ENCODE measurements at regions not wholly inside any gene's neighbourhood (a gene's known extent, or its start where the extent isn't known, plus 50 kb on each side); places are given as distances from the start of the nearest gene placed in this dataset.

DNA sequence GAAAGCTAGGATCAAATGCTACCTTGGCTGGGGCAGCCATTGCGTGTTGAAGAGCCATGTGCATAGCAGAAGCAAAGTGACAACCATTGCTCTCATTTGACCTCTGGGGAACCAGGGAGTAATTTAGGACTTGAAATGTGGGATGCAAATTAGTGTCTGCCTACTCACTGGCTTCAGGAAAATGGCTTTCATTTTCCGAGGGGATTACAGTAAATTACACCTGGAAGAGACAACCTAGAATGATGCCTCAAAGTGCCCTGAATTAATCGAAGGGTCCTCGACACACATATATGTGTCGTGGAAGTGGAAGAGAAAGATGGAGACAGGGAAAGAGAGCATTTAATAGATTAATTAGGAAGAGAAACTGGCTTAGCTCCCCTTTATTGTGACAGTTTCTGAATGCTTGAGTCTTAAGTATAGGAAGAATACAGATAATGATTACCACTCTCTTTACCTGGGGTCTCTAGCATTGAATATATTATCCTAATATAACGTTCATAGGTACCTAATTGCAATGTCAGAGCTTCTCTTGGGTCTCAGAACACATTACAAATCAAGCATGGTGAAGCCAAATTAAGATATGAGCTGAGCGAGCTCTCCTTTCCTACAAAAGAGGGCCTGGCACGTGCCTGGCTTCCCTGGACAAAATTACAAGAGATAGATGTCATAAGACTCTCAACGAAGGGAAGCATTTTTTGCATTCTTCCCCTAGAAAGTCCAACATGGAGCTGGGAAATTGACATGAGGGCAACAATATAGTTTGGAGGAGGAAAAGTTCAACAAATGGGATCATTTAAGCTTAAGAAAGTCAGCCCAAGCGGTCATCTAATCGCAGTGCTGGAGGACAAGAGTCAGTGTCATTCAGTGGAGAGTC lies 59.5 kb downstream of the MYCN start:
- Histone ChIP-seq H3K27me3 (ENCODE audit: insufficient read depth, low read length, poor library complexity, severe bottlenecking) (no peaks in the 10 kb centered on the region), H3K79me2 (ENCODE audit: insufficient read depth, low read length) (no peaks in the 10 kb centered on the region), H3F3A (ENCODE audit: low read depth) (no peaks in the 10 kb centered on the region), H4K20me1 (ENCODE audit: insufficient read depth, low read length, poor library complexity, severe bottlenecking) (no peaks in the 10 kb centered on the region), H3K4me3 (ENCODE audit: low read length, poor library complexity, severe bottlenecking) (no peak overlapping the region), H3K9me3 (ENCODE audit: insufficient read depth, low read depth, low read length) (no peaks in the 10 kb centered on the region), H3K4me2 (ENCODE audit: low read depth, low read length, poor library complexity, severe bottlenecking) (no peak overlapping the region), H3K9ac (ENCODE audit: low read depth, low read length, poor library complexity, severe bottlenecking) (no peak overlapping the region), H3K4me1 (ENCODE audit: insufficient read depth, low read length, poor library complexity, severe bottlenecking) (no peaks in the 10 kb centered on the region), H2AFZ (ENCODE audit: low read length) (no peak overlapping the region), H3K36me3 (ENCODE audit: insufficient read depth, low read length) (no peaks in the 10 kb centered on the region), H3K9me2 (replicated peaks; ENCODE audit: low read depth, low read length) (no peaks in the 10 kb centered on the region)
- no peak for TF ChIP-seq EZH2phosphoT487 (IDR thresholded peaks at IDR 0.05; ENCODE audit: borderline replicate concordance)
- TF ChIP-seq, protein P1, sequence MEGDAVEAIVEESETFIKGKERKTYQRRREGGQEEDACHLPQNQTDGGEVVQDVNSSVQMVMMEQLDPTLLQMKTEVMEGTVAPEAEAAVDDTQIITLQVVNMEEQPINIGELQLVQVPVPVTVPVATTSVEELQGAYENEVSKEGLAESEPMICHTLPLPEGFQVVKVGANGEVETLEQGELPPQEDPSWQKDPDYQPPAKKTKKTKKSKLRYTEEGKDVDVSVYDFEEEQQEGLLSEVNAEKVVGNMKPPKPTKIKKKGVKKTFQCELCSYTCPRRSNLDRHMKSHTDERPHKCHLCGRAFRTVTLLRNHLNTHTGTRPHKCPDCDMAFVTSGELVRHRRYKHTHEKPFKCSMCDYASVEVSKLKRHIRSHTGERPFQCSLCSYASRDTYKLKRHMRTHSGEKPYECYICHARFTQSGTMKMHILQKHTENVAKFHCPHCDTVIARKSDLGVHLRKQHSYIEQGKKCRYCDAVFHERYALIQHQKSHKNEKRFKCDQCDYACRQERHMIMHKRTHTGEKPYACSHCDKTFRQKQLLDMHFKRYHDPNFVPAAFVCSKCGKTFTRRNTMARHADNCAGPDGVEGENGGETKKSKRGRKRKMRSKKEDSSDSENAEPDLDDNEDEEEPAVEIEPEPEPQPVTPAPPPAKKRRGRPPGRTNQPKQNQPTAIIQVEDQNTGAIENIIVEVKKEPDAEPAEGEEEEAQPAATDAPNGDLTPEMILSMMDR (conservative IDR thresholded peaks at IDR 0.05; ENCODE audit: low read length): no peak

DNA sequence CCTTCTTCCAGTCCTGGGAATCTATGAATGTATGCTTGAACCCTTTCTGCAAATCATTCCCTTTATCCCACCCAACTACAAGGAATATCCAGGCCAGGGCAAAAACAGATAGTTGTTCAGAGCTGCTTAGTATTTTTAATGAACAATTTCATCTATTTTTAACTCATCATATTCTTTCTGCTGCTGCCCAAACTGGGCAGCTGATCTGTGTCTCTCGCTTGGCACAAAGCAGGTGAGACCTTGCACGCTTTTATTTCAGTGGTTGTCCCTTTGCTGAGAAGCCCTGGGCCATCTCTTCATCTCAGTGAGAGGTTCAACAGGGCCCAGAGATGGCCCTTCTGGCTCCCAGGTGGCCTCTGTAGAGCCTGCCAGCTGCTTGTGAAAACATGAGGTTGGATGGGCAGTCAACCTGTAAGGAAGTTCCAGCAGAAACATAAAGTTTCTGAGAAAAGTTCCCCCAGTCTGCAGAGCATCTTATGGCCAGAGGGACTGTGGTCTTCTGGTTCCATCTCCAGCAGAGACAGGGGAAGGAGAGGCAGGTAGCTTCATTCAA lies 57.5 kb downstream of the MYCN start:
- Histone ChIP-seq H3K9me3 (ENCODE audit: insufficient read depth, low read depth, low read length) (no peaks in the 10 kb centered on the region), H3K4me3 (ENCODE audit: low read length, poor library complexity, severe bottlenecking) (no peak overlapping the region), H3K9ac (ENCODE audit: low read depth, low read length, poor library complexity, severe bottlenecking) (no peak overlapping the region), H4K20me1 (ENCODE audit: insufficient read depth, low read length, poor library complexity, severe bottlenecking) (no peaks in the 10 kb centered on the region), H3F3A (ENCODE audit: low read depth) (no peaks in the 10 kb centered on the region), H3K9me2 (replicated peaks; ENCODE audit: low read depth, low read length) (no peaks in the 10 kb centered on the region), H2AFZ (ENCODE audit: low read length) (no peak overlapping the region), H3K4me1 (ENCODE audit: insufficient read depth, low read length, poor library complexity, severe bottlenecking) (no peaks in the 10 kb centered on the region), H3K27me3 (ENCODE audit: insufficient read depth, low read length, poor library complexity, severe bottlenecking) (no peaks in the 10 kb centered on the region), H3K36me3 (ENCODE audit: insufficient read depth, low read length) (no peaks in the 10 kb centered on the region), H3K4me2 (ENCODE audit: low read depth, low read length, poor library complexity, severe bottlenecking) (no peak overlapping the region), H3K79me2 (ENCODE audit: insufficient read depth, low read length) (no peaks in the 10 kb centered on the region)
- TF ChIP-seq, protein P1 (conservative IDR thresholded peaks at IDR 0.05; ENCODE audit: low read length): no peak
- no peak for TF ChIP-seq EZH2phosphoT487 (IDR thresholded peaks at IDR 0.05; ENCODE audit: borderline replicate concordance)

DNA sequence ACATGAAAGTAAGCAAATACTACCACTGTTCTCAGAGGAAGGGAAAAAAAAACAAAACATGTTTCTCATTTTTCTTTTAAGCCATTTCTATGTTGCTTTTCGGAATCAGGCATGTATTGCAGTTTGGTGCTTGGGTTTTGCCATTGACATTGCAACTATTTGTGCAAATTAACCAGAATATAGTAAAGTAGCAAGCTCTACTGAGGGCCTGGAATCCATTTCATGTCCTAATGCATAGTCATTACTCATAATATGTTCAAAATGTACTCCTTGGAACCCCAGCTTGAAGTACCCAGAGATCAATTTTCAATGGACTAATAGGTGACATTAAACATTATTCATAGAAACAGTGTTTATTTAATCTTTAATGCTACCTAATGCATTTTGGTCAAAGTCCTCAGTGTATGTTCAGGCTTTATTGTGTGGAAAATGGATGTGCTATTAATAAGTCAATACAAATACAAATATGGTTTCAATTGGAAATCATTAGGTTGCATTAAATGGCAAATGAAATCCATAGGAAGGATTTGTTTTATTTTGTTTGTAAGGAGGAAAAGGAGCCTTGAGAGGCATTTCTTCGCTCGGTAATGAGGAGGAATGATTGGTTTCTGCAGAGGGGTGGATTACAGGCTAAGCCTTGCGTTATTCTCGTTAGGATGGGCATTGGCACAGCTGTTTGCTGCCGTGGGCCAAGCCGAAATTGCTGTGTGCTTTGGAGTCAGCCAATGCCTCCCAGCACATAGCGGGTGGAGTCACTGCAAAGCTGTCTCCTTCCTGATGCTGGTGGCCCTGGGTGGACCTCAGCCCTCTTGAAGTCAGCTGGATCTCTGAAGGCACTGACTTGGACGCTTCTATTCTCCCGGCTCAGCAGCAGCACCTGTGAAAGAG lies 56.4 kb downstream of the MYCN start:
- Histone ChIP-seq H3K9ac (ENCODE audit: low read depth, low read length, poor library complexity, severe bottlenecking) (no peak overlapping the region), H3K36me3 (ENCODE audit: insufficient read depth, low read length) (no peaks in the 10 kb centered on the region), H4K20me1 (ENCODE audit: insufficient read depth, low read length, poor library complexity, severe bottlenecking) (no peaks in the 10 kb centered on the region), H3K9me2 (replicated peaks; ENCODE audit: low read depth, low read length) (no peaks in the 10 kb centered on the region), H3K4me3 (ENCODE audit: low read length, poor library complexity, severe bottlenecking) (no peak overlapping the region), H3K4me2 (ENCODE audit: low read depth, low read length, poor library complexity, severe bottlenecking) (no peak overlapping the region), H3F3A (ENCODE audit: low read depth) (no peaks in the 10 kb centered on the region), H2AFZ (ENCODE audit: low read length) (no peak overlapping the region), H3K9me3 (ENCODE audit: insufficient read depth, low read depth, low read length) (no peaks in the 10 kb centered on the region), H3K4me1 (ENCODE audit: insufficient read depth, low read length, poor library complexity, severe bottlenecking) (no peaks in the 10 kb centered on the region), H3K27me3 (ENCODE audit: insufficient read depth, low read length, poor library complexity, severe bottlenecking) (no peaks in the 10 kb centered on the region), H3K79me2 (ENCODE audit: insufficient read depth, low read length) (no peaks in the 10 kb centered on the region)
- no peak for TF ChIP-seq EZH2phosphoT487 (IDR thresholded peaks at IDR 0.05; ENCODE audit: borderline replicate concordance)
- TF ChIP-seq, protein P1 (conservative IDR thresholded peaks at IDR 0.05; ENCODE audit: low read length): no peak
